NCI-H2227 treated with DMSO at 0.1 percent for 48 hours (cell line): ENCODE measurements at regions not wholly inside any gene's neighbourhood (a gene's known extent, or its start where the extent isn't known, plus 50 kb on each side); places are given as distances from the start of the nearest gene placed in this dataset.

ENCODE experiments used
- DNase-seq: peaks from one replicate; lab custom pipeline; 2025; lab: John Stamatoyannopoulos, UW

- no peak for DNase-seq
Measured at GRCh38 chr1:58000116-58000515, 546.4 kb downstream of the OMA1 start.

GRCh38 chr1:57996400-57996799 is 550.1 kb downstream of the OMA1 start:
- DNase-seq, result no peak

GRCh38 chr1:57991289-57991688 is 555.2 kb downstream of the OMA1 start:
- no peak for DNase-seq

GRCh38 chr1:57989877-57990276 is 556.6 kb downstream of the OMA1 start:
- no peak for DNase-seq

GRCh38 chr1:57987523-57987922 is 559.0 kb downstream of the OMA1 start:
- DNase-seq, result no peak

- no peak for DNase-seq
Measured at GRCh38 chr1:57986432-57986831, 560.1 kb downstream of the OMA1 start.

- DNase-seq, result no peak
Measured at GRCh38 chr1:57984277-57984676, 560.4 kb upstream of the DAB1 start.

GRCh38 chr1:57983441-57983840 is 559.6 kb upstream of the DAB1 start:
- no peak for DNase-seq

GRCh38 chr1:57982852-57983251 is 559.0 kb upstream of the DAB1 start:
- no peak for DNase-seq

GRCh38 chr1:57976216-57976615 is 552.4 kb upstream of the DAB1 start:
- DNase-seq, result no peak

GRCh38 chr1:57968321-57968720 is 544.5 kb upstream of the DAB1 start:
- no peak for DNase-seq

GRCh38 chr1:57966751-57967406 is 543.0 kb upstream of the DAB1 start:
- no peak for DNase-seq

- no peak for DNase-seq
Measured at GRCh38 chr1:57966340-57966739, 542.5 kb upstream of the DAB1 start.

GRCh38 chr1:57963581-57963980 is 539.7 kb upstream of the DAB1 start:
- DNase-seq, result peak; percentile 76

- DNase-seq, result no peak
Measured at GRCh38 chr1:57959531-57960241, 535.8 kb upstream of the DAB1 start.

GRCh38 chr1:57957576-57957975 is 533.7 kb upstream of the DAB1 start:
- DNase-seq, result no peak

- no peak for DNase-seq
Measured at GRCh38 chr1:57951390-57951789, 527.5 kb upstream of the DAB1 start.

GRCh38 chr1:57949168-57949567 is 525.3 kb upstream of the DAB1 start:
- DNase-seq, result no peak

GRCh38 chr1:57947471-57947870 is 523.6 kb upstream of the DAB1 start:
- DNase-seq, result no peak

GRCh38 chr1:57945045-57945444 is 521.2 kb upstream of the DAB1 start:
- DNase-seq, result no peak

GRCh38 chr1:57943365-57943764 is 519.5 kb upstream of the DAB1 start:
- DNase-seq, result no peak

GRCh38 chr1:57934745-57935144 is 510.9 kb upstream of the DAB1 start:
- no peak for DNase-seq

GRCh38 chr1:57927003-57927402 is 503.1 kb upstream of the DAB1 start:
- no peak for DNase-seq

GRCh38 chr1:57926025-57926552 is 502.2 kb upstream of the DAB1 start:
- no peak for DNase-seq
